GM19328 (cell line): ENCODE measurements at regions not wholly inside any gene's neighbourhood (a gene's known extent, or its start where the extent isn't known, plus 50 kb on each side); places are given as distances from the start of the nearest gene placed in this dataset.
"Not testable (repeated sequence)": the region's sequence is repeated elsewhere in the genome, so short reads cannot be mapped to it uniquely, and the experiment has no call there.

ENCODE experiments used
- ATAC-seq: cut with Tn5 transposase; IDR thresholded peaks from one replicate; pipeline ENCODE4 v1.9.1; 2021; ENCODE audit warnings: mild to moderate bottlenecking, moderate library complexity; ENCODE audit not compliant: unreplicated experiment

GRCh38 chr6:115310156-115310555, 750.5 kb downstream of the FRK start:
- ATAC-seq = no peak

GRCh38 chr6:115302731-115303130, 758.0 kb downstream of the FRK start:
- no peak for ATAC-seq

GRCh38 chr6:115287467-115287866, 773.2 kb downstream of the FRK start:
- no peak for ATAC-seq

- no peak for ATAC-seq
Measured at GRCh38 chr6:115276881-115277565, 783.7 kb downstream of the FRK start.

GRCh38 chr6:115272311-115272710, 788.4 kb downstream of the FRK start:
- no peak for ATAC-seq

- ATAC-seq = no peak
Measured at GRCh38 chr6:115271434-115271833, 789.3 kb downstream of the FRK start.

GRCh38 chr6:115270953-115271352, 789.7 kb downstream of the FRK start:
- ATAC-seq = no peak

- ATAC-seq = no peak
Measured at GRCh38 chr6:115241373-115241772, 819.3 kb downstream of the FRK start.

GRCh38 chr6:115221198-115221597, 839.5 kb downstream of the FRK start:
- no peak for ATAC-seq

- ATAC-seq = no peak
Measured at GRCh38 chr6:115220551-115221159, 840.0 kb downstream of the FRK start.

GRCh38 chr6:115219645-115220044, 841.0 kb downstream of the FRK start:
- no peak for ATAC-seq

GRCh38 chr6:115216835-115217234, 843.9 kb downstream of the FRK start:
- ATAC-seq = no peak

GRCh38 chr6:115214283-115214682, 846.4 kb downstream of the FRK start:
- no peak for ATAC-seq

GRCh38 chr6:115203381-115203780, 857.3 kb downstream of the FRK start:
- no peak for ATAC-seq

GRCh38 chr6:115194981-115195638, 852.3 kb upstream of the HS3ST5 start:
- ATAC-seq = no peak

- ATAC-seq = no peak
Measured at GRCh38 chr6:115191989-115192388, 849.2 kb upstream of the HS3ST5 start.

GRCh38 chr6:115190534-115190933, 847.7 kb upstream of the HS3ST5 start:
- no peak for ATAC-seq

- not testable (repeated sequence) for ATAC-seq
Measured at GRCh38 chr6:115175456-115175855, 832.6 kb upstream of the HS3ST5 start.

- ATAC-seq = not testable (repeated sequence)
Measured at GRCh38 chr6:115165912-115166311, 823.1 kb upstream of the HS3ST5 start.

GRCh38 chr6:115159733-115160132, 816.9 kb upstream of the HS3ST5 start:
- ATAC-seq = no peak

- ATAC-seq = no peak
Measured at GRCh38 chr6:115137910-115138309, 795.1 kb upstream of the HS3ST5 start.

- ATAC-seq = no peak
Measured at GRCh38 chr6:115133790-115134189, 791.0 kb upstream of the HS3ST5 start.
